HEK293 (cell line): ENCODE measurements at regions not wholly inside any gene's neighbourhood (a gene's known extent, or its start where the extent isn't known, plus 50 kb on each side); places are given as distances from the start of the nearest gene placed in this dataset.

Experiments
- CTCF ChIA-PET: fragments of 350-600 bp; formaldehyde crosslinking; extraction: SDS; loops from one replicate; lab custom pipeline; 2021; ENCODE audit warnings: antibody characterized with exemption; lab: Yijun Ruan, JAX
- POLR2A ChIA-PET: fragments of 300-600 bp; formaldehyde crosslinking; extraction: SDS; loops from one replicate; lab custom pipeline; 2020; ENCODE audit warnings: antibody characterized with exemption, inconsistent platforms; lab: Yijun Ruan, JAX
- H3K27ac ChIP-seq: fragments of 200-500 bp; sonication (Bioruptor generic); 2 replicates; pipeline ENCODE4 v1.5.1; 2014; ENCODE audit warnings: low read depth, low read length, control low read depth, inconsistent platforms; ENCODE audit errors: extremely low read depth
- H3K36me3 ChIP-seq, 2 experiments: fragments of 200-500 bp in 1 of 2; sonication (Bioruptor generic) in 1 of 2; 1 replicate in 1 of 2; 2 replicates in 1 of 2; pipeline ENCODE4 v1.5.1; 2014 to 2017; ENCODE audit warnings: inconsistent platforms in 2 of 2, low read length in 2 of 2; ENCODE audit not compliant: control insufficient read depth in 2 of 2, insufficient read depth in 1 of 2
- H3K4me1 ChIP-seq: fragments of 200-500 bp; sonication (Bioruptor generic); 2 replicates; pipeline ENCODE4 v1.5.1; 2014; ENCODE audit warnings: mild to moderate bottlenecking, low read length, inconsistent platforms; ENCODE audit not compliant: control insufficient read depth, insufficient read depth
- H3K4me3 ChIP-seq: 2 replicates; pipeline ENCODE4 v1.5.1; 2011; ENCODE audit warnings: low read depth, mild to moderate bottlenecking, control low read depth, low read length, moderate library complexity
- H3K9me3 ChIP-seq: fragments of 200-500 bp; sonication (Bioruptor generic); 2 replicates; pipeline ENCODE4 v1.5.1; 2014; ENCODE audit warnings: low read depth, low read length, inconsistent platforms; ENCODE audit not compliant: control insufficient read depth, insufficient read depth
- EGR2 ChIP-seq: fragments of 450-650 bp; formaldehyde crosslinking; IDR thresholded peaks from 2 replicates; pipeline ENCODE4 v1.5.1; 2016; ENCODE audit warnings: low read depth, missing biosample characterization, missing genetic modification characterization
- GLIS2 ChIP-seq: fragments of 450-650 bp; formaldehyde crosslinking; IDR thresholded peaks from 2 replicates; pipeline ENCODE4 v1.5.1; 2016; ENCODE audit warnings: missing biosample characterization, missing genetic modification characterization
- KLF16 ChIP-seq: fragments of 450-650 bp; formaldehyde crosslinking; IDR thresholded peaks from 2 replicates; pipeline ENCODE4 v1.5.1; 2017; ENCODE audit warnings: missing biosample characterization, missing genetic modification characterization
- PBX3 ChIP-seq: sonication (generic); formaldehyde crosslinking; IDR thresholded peaks from 2 replicates; pipeline ENCODE4 v1.8.1; 2022; ENCODE audit warnings: mild to moderate bottlenecking, moderate library complexity, missing genetic modification reagents
- PRDM4 ChIP-seq: fragments of 450-650 bp; formaldehyde crosslinking; IDR thresholded peaks from 2 replicates; pipeline ENCODE4 v1.5.1; 2017; ENCODE audit warnings: missing biosample characterization, missing genetic modification characterization
- SALL2 ChIP-seq: fragments of 450-650 bp; formaldehyde crosslinking; IDR thresholded peaks from 2 replicates; pipeline ENCODE4 v1.5.0; 2017; ENCODE audit warnings: missing biosample characterization, mild to moderate bottlenecking, missing genetic modification characterization, borderline replicate concordance
- SCRT1 ChIP-seq: fragments of 450-650 bp; formaldehyde crosslinking; IDR thresholded peaks from 2 replicates; pipeline ENCODE4 v1.5.1; 2016; ENCODE audit warnings: missing biosample characterization, missing genetic modification characterization, borderline replicate concordance
- TCF7L2 ChIP-seq: IDR thresholded peaks from 2 replicates; pipeline ENCODE4 v1.6.1; 2011; ENCODE audit warnings: low read depth, mild to moderate bottlenecking, inconsistent platforms, low read length, moderate library complexity, borderline replicate concordance
- ZBTB21 ChIP-seq: fragments of 450-650 bp; formaldehyde crosslinking; IDR thresholded peaks from 2 replicates; pipeline ENCODE4 v1.5.1; 2017; ENCODE audit warnings: missing biosample characterization, missing genetic modification characterization
- ZNF2 ChIP-seq: fragments of 450-650 bp; formaldehyde crosslinking; IDR thresholded peaks from 2 replicates; pipeline ENCODE4 v1.5.1; 2016; ENCODE audit warnings: missing biosample characterization, missing genetic modification characterization
- ZNF24 ChIP-seq: fragments of 450-650 bp; formaldehyde crosslinking; IDR thresholded peaks from 2 replicates; pipeline ENCODE4 v1.5.1; 2016; ENCODE audit warnings: missing biosample characterization, missing genetic modification characterization
- ZNF248 ChIP-seq: fragments of 450-650 bp; formaldehyde crosslinking; IDR thresholded peaks from 2 replicates; pipeline ENCODE4 v1.5.1; 2017; ENCODE audit warnings: missing biosample characterization, missing genetic modification characterization
- ZNF341 ChIP-seq: fragments of 450-650 bp; formaldehyde crosslinking; IDR thresholded peaks from 2 replicates; pipeline ENCODE4; 2016; ENCODE audit warnings: low read depth, missing biosample characterization, missing genetic modification characterization
- ZNF350 ChIP-seq: fragments of 450-650 bp; formaldehyde crosslinking; IDR thresholded peaks from 2 replicates; pipeline ENCODE4 v1.5.0; 2017; ENCODE audit warnings: missing biosample characterization, mild to moderate bottlenecking, missing genetic modification characterization
- ZNF37A ChIP-seq: fragments of 450-650 bp; IDR thresholded peaks from 2 replicates; pipeline ENCODE4 v1.5.1; 2018; ENCODE audit warnings: missing biosample characterization, missing genetic modification characterization
- ZNF391 ChIP-seq: fragments of 450-650 bp; formaldehyde crosslinking; IDR thresholded peaks from 2 replicates; pipeline ENCODE4 v1.5.1; 2016; ENCODE audit warnings: low read depth, missing biosample characterization, missing genetic modification characterization, borderline replicate concordance
- ZNF423 ChIP-seq: fragments of 450-650 bp; formaldehyde crosslinking; IDR thresholded peaks from 2 replicates; pipeline ENCODE4 v1.5.1; 2016; ENCODE audit warnings: missing biosample characterization, missing genetic modification characterization
- ZNF48 ChIP-seq: fragments of 450-650 bp; formaldehyde crosslinking; IDR thresholded peaks from 2 replicates; pipeline ENCODE4 v1.5.1; 2016; ENCODE audit warnings: missing biosample characterization, missing genetic modification characterization
- ZNF530 ChIP-seq: fragments of 450-650 bp; formaldehyde crosslinking; IDR thresholded peaks from 2 replicates; pipeline ENCODE4 v1.5.1; 2016; ENCODE audit warnings: low read depth, missing biosample characterization, missing genetic modification characterization
- ZNF558 ChIP-seq: fragments of 450-650 bp; formaldehyde crosslinking; IDR thresholded peaks from 2 replicates; pipeline ENCODE4 v1.5.1; 2016; ENCODE audit warnings: missing biosample characterization, missing genetic modification characterization
- ZNF654 ChIP-seq: fragments of 450-650 bp; formaldehyde crosslinking; IDR thresholded peaks from 2 replicates; pipeline ENCODE4 v1.5.1; 2016; ENCODE audit warnings: low read depth, missing biosample characterization, missing genetic modification characterization
- ZNF664 ChIP-seq: fragments of 450-650 bp; formaldehyde crosslinking; IDR thresholded peaks from 2 replicates; pipeline ENCODE4 v1.5.1; 2016; ENCODE audit warnings: missing biosample characterization, missing genetic modification characterization
- ZNF677 ChIP-seq: fragments of 450-650 bp; IDR thresholded peaks from 2 replicates; pipeline ENCODE4 v1.5.0; 2018; ENCODE audit warnings: missing biosample characterization, mild to moderate bottlenecking, missing genetic modification characterization, moderate library complexity
- TF ChIP-seq, protein P1 (sequence below): fragments of 450-650 bp; formaldehyde crosslinking; IDR thresholded peaks from 2 replicates; pipeline ENCODE4 v1.5.1; 2016; ENCODE audit warnings: missing biosample characterization, missing genetic modification characterization
- TF ChIP-seq, protein P2 (sequence below): fragments of 450-650 bp; formaldehyde crosslinking; IDR thresholded peaks from 2 replicates; pipeline ENCODE4 v1.5.1; 2017; ENCODE audit warnings: missing biosample characterization, missing genetic modification characterization
- TF ChIP-seq, protein P3 (sequence below): fragments of 450-650 bp; formaldehyde crosslinking; IDR thresholded peaks from 2 replicates; pipeline ENCODE4 v1.5.1; 2017; ENCODE audit warnings: missing biosample characterization, missing genetic modification characterization
- TF ChIP-seq, protein P4 (sequence below): fragments of 450-650 bp; formaldehyde crosslinking; IDR thresholded peaks from 2 replicates; pipeline ENCODE4 v1.5.1; 2016; ENCODE audit warnings: missing biosample characterization, missing genetic modification characterization
- TF ChIP-seq, protein P5 (sequence below): fragments of 450-650 bp; formaldehyde crosslinking; IDR thresholded peaks from 2 replicates; pipeline ENCODE4 v1.5.1; 2016; ENCODE audit warnings: missing biosample characterization, missing genetic modification characterization

- TF ChIP-seq TCF7L2 (peak; percentile 84; the same call in 1 of the 2 replicates), ZNF558 (no peak), SCRT1 (no peak)
Measured at GRCh38 chr13:74306496-74306895, 172.3 kb upstream of the KLF12 start (continued).

- no peaks in the 10 kb centered on the region for H3K9me3 ChIP-seq
- ChIA-PET CTCF (interaction anchor here (0.5 to 1.0 kb wide), 2 partner anchors 20 to 168 kb away, joined by 3 read pairs; no protein-coding TSS in a partner anchor), POLR2A (interaction anchor here (1.5 kb wide), 1 partner anchor 24 kb away, joined by 3 read pairs; no protein-coding TSS in a partner anchor)
- no peak overlapping the region for H3K4me3 ChIP-seq
- H3K4me1 ChIP-seq: no peaks in the 10 kb centered on the region
- no peaks in the 10 kb centered on the region for H3K36me3 ChIP-seq
- no peak overlapping the region for H3K27ac ChIP-seq
- no peak for TF ChIP-seq ZNF530 (tag by site-specific recombination)
- TF ChIP-seq ZNF350 (tag by site-specific recombination): no peak
- no peak for TF ChIP-seq EGR2 (tag by site-specific recombination)
- TF ChIP-seq, protein P1, sequence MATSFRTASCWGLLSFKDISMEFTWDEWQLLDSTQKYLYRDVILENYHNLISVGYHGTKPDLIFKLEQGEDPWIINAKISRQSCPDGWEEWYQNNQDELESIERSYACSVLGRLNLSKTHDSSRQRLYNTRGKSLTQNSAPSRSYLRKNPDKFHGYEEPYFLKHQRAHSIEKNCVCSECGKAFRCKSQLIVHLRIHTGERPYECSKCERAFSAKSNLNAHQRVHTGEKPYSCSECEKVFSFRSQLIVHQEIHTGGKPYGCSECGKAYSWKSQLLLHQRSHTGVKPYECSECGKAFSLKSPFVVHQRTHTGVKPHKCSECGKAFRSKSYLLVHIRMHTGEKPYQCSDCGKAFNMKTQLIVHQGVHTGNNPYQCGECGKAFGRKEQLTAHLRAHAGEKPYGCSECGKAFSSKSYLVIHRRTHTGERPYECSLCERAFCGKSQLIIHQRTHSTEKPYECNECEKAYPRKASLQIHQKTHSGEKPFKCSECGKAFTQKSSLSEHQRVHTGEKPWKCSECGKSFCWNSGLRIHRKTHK: no peak
- TF ChIP-seq, protein P2, sequence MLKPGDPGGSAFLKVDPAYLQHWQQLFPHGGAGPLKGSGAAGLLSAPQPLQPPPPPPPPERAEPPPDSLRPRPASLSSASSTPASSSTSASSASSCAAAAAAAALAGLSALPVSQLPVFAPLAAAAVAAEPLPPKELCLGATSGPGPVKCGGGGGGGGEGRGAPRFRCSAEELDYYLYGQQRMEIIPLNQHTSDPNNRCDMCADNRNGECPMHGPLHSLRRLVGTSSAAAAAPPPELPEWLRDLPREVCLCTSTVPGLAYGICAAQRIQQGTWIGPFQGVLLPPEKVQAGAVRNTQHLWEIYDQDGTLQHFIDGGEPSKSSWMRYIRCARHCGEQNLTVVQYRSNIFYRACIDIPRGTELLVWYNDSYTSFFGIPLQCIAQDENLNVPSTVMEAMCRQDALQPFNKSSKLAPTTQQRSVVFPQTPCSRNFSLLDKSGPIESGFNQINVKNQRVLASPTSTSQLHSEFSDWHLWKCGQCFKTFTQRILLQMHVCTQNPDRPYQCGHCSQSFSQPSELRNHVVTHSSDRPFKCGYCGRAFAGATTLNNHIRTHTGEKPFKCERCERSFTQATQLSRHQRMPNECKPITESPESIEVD: peak; percentile 89
- TF ChIP-seq SALL2: no peak
- no peak for TF ChIP-seq ZNF248 (tag by site-specific recombination)
- TF ChIP-seq, protein P3, sequence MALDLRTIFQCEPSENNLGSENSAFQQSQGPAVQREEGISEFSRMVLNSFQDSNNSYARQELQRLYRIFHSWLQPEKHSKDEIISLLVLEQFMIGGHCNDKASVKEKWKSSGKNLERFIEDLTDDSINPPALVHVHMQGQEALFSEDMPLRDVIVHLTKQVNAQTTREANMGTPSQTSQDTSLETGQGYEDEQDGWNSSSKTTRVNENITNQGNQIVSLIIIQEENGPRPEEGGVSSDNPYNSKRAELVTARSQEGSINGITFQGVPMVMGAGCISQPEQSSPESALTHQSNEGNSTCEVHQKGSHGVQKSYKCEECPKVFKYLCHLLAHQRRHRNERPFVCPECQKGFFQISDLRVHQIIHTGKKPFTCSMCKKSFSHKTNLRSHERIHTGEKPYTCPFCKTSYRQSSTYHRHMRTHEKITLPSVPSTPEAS: no peak
- no peak for TF ChIP-seq PRDM4
- TF ChIP-seq ZNF37A: no peak
- TF ChIP-seq ZNF24: no peak
- TF ChIP-seq, protein P4, sequence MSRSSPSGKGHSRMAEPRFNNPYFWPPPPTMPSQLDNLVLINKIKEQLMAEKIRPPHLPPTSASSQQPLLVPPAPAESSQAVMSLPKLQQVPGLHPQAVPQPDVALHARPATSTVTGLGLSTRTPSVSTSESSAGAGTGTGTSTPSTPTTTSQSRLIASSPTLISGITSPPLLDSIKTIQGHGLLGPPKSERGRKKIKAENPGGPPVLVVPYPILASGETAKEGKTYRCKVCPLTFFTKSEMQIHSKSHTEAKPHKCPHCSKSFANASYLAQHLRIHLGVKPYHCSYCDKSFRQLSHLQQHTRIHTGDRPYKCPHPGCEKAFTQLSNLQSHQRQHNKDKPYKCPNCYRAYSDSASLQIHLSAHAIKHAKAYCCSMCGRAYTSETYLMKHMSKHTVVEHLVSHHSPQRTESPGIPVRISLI (tag by site-specific recombination): no peak
- no peak for TF ChIP-seq GLIS2
- TF ChIP-seq ZBTB21 (tag by site-specific recombination): peak; percentile 46; the same call in 1 of the 2 replicates
- TF ChIP-seq ZNF423 (tag by site-specific recombination): no peak
- no peak for TF ChIP-seq ZNF48 (tag by site-specific recombination)
- no peak for TF ChIP-seq ZNF2 (tag by site-specific recombination)
- TF ChIP-seq ZNF664 (tag by site-specific recombination): no peak
- TF ChIP-seq KLF16 (tag by site-specific recombination): no peak
- TF ChIP-seq, protein P5, sequence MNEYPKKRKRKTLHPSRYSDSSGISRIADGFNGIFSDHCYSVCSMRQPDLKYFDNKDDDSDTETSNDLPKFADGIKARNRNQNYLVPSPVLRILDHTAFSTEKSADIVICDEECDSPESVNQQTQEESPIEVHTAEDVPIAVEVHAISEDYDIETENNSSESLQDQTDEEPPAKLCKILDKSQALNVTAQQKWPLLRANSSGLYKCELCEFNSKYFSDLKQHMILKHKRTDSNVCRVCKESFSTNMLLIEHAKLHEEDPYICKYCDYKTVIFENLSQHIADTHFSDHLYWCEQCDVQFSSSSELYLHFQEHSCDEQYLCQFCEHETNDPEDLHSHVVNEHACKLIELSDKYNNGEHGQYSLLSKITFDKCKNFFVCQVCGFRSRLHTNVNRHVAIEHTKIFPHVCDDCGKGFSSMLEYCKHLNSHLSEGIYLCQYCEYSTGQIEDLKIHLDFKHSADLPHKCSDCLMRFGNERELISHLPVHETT: no peak
- no peak for TF ChIP-seq ZNF341 (tag by site-specific recombination)
- no peak for TF ChIP-seq ZNF654
- no peak for TF ChIP-seq ZNF677
- no peak for TF ChIP-seq ZNF391 (tag by site-specific recombination)
- no peak for TF ChIP-seq PBX3 (CRISPR knock-in tag)
Measured at GRCh38 chr13:74305876-74306275, 171.7 kb upstream of the KLF12 start.
